Endothelial cell of umbilical vein (primary cell): ENCODE measurements at regions not wholly inside any gene's neighbourhood (a gene's known extent, or its start where the extent isn't known, plus 50 kb on each side); places are given as distances from the start of the nearest gene placed in this dataset.

Experiments
- BruUV-seq: library from RNA; stranded (reverse); fragments of 400-500 nt; replicated peaks from 2 replicates; lab custom pipeline; 2021; lab: Mats Ljungman, UMichigan
- CTCF ChIA-PET: fragments of 300-600, 350-600 bp; sonication (Branson Sonifier 250); formaldehyde crosslinking; loops from one replicate; lab custom pipeline; 2021; ENCODE audit warnings: antibody characterized with exemption, inconsistent platforms; lab: Charles Lee
- POLR2A ChIA-PET: fragments of 300-600, 350-600 bp; sonication (Branson Sonifier 250); formaldehyde crosslinking; loops from one replicate; lab custom pipeline; 2021; ENCODE audit warnings: antibody characterized with exemption, inconsistent platforms; lab: Charles Lee
- DNase-seq: peaks from one replicate; pipeline ENCODE4 v3.0.0-alpha.2; 2011; ENCODE audit warnings: low read depth, low spot score
- FAIRE-seq: peaks from 2 replicates; lab custom pipeline; 2011; peaks lifted over from hg19 to GRCh38; lab: Jason Lieb, UNC
- H2AFZ ChIP-seq: 2 replicates; pipeline ENCODE4 v1.6.0; 2012; ENCODE audit warnings: low read depth, low read length, control low read depth, inconsistent platforms
- H3K27ac ChIP-seq: 2 replicates; pipeline ENCODE4 v1.5.1; 2011; ENCODE audit warnings: low read depth, mild to moderate bottlenecking, control low read depth, low read length, moderate library complexity; ENCODE audit not compliant: insufficient read depth
- H3K27me3 ChIP-seq, 2 experiments: 2 replicates each; pipeline versions ENCODE4 v1.6.0 to v1.6.1; 2011; ENCODE audit warnings: low read length in 2 of 2, mixed read lengths in 1 of 2; ENCODE audit not compliant: control insufficient read depth in 2 of 2, insufficient read depth in 2 of 2
- H3K36me3 ChIP-seq, 2 experiments: 2 replicates in 1 of 2; 3 replicates in 1 of 2; pipeline ENCODE4 v1.5.1; 2011; ENCODE audit warnings: low read length in 2 of 2, mild to moderate bottlenecking in 1 of 2, moderate library complexity in 1 of 2; ENCODE audit not compliant: control insufficient read depth in 2 of 2, insufficient read depth in 2 of 2; ENCODE audit errors: extremely low read depth in 1 of 2
- H3K4me1 ChIP-seq: 3 replicates; pipeline ENCODE4 v1.5.1; 2011; ENCODE audit warnings: mild to moderate bottlenecking, low read length; ENCODE audit not compliant: control insufficient read depth, insufficient read depth; ENCODE audit errors: extremely low read depth
- H3K4me2 ChIP-seq: 2 replicates; pipeline ENCODE4 v1.6.1; 2011; ENCODE audit warnings: low read length, control low read depth, mixed read lengths; ENCODE audit not compliant: insufficient read depth
- H3K4me3 ChIP-seq, 3 experiments: fragments of 200-600 bp in 1 of 3; sonication (generic), shearing (Covaris generic) in 1 of 3; replicated peaks in 1 of 3; 2 replicates each; pipeline ENCODE4 v1.5.1; 2011 to 2016; ENCODE audit warnings: control low read depth in 3 of 3, low read length in 3 of 3, mild to moderate bottlenecking in 2 of 3, inconsistent platforms in 1 of 3, low read depth in 1 of 3, moderate library complexity in 1 of 3; ENCODE audit not compliant: insufficient read depth in 1 of 3
- H3K79me2 ChIP-seq: 2 replicates; pipeline ENCODE4 v1.6.0; 2012; ENCODE audit warnings: low read length, inconsistent platforms; ENCODE audit not compliant: control insufficient read depth, insufficient read depth
- H3K9ac ChIP-seq: replicated peaks from 2 replicates; pipeline ENCODE3; 2011; ENCODE audit warnings: low read length, control low read depth; ENCODE audit not compliant: insufficient read depth; ENCODE audit errors: extremely low read depth
- H3K9me1 ChIP-seq: replicated peaks from 3 replicates; pipeline ENCODE4 v1.6.0; 2011; ENCODE audit warnings: mild to moderate bottlenecking, low read length; ENCODE audit not compliant: control insufficient read depth, insufficient read depth; ENCODE audit errors: extremely low read depth
- H3K9me3 ChIP-seq: replicated peaks from 2 replicates; pipeline ENCODE4 v1.5.1; 2012; ENCODE audit warnings: low read length, inconsistent platforms; ENCODE audit not compliant: control insufficient read depth, insufficient read depth
- H4K20me1 ChIP-seq: replicated peaks from 2 replicates; pipeline ENCODE3; 2011; ENCODE audit warnings: mild to moderate bottlenecking, low read length; ENCODE audit not compliant: control insufficient read depth, insufficient read depth; ENCODE audit errors: extremely low read depth
- CTCF ChIP-seq, 2 donors: IDR thresholded peaks; 1 replicate in 1 of 2; 2 replicates in 1 of 2; pipeline ENCODE4 v1.5.1; 2011; ENCODE audit warnings: low read length in 2 of 2, mild to moderate bottlenecking in 2 of 2, moderate library complexity in 2 of 2, control low read depth in 1 of 2, inconsistent platforms in 1 of 2, low read depth in 1 of 2; ENCODE audit not compliant: insufficient read depth in 1 of 2; ENCODE audit errors: extremely low read depth in 1 of 2
- EZH2 ChIP-seq: IDR thresholded peaks from 2 replicates; pipeline ENCODE4 v1.6.1; 2012; ENCODE audit warnings: borderline replicate concordance, low read depth, mild to moderate bottlenecking, moderate library complexity, low read length, inconsistent platforms; ENCODE audit not compliant: severe bottlenecking
- FOS ChIP-seq: IDR thresholded peaks from 2 replicates; pipeline ENCODE4 v1.6.1; 2011; ENCODE audit warnings: mild to moderate bottlenecking, low read length, moderate library complexity, borderline replicate concordance; ENCODE audit not compliant: insufficient read depth
- GATA2 ChIP-seq: IDR thresholded peaks from 2 replicates; pipeline ENCODE4 v1.7.0; 2011; ENCODE audit warnings: low read depth, mild to moderate bottlenecking, moderate library complexity, mixed read lengths, low read length; ENCODE audit not compliant: insufficient read length, insufficient read depth
- JUN ChIP-seq: IDR thresholded peaks from 2 replicates; pipeline ENCODE4 v1.6.1; 2011; ENCODE audit warnings: borderline replicate concordance, low read depth; ENCODE audit not compliant: insufficient read length, insufficient read depth
- MAX ChIP-seq: IDR thresholded peaks from 2 replicates; pipeline ENCODE4 v1.6.1; 2011; ENCODE audit not compliant: insufficient read depth, insufficient read length
- MYC ChIP-seq: IDR thresholded peaks from one replicate; pipeline ENCODE4 v1.6.1; 2011; ENCODE audit warnings: mild to moderate bottlenecking, low read depth, low read length
- POLR2A ChIP-seq: IDR thresholded peaks from 2 replicates; pipeline ENCODE4 v1.6.1; 2012; ENCODE audit warnings: low read depth, mild to moderate bottlenecking, control low read depth, low read length
- POLR2AphosphoS5 ChIP-seq: IDR thresholded peaks from 2 replicates; pipeline ENCODE4 v1.6.1; 2012; ENCODE audit warnings: low read depth, mild to moderate bottlenecking, control low read depth, low read length, moderate library complexity; ENCODE audit not compliant: insufficient read depth
- dilution Hi-C: fragments of 300-500 bp; cut with MboI; formaldehyde crosslinking; loops from one replicate; pipeline ENCODE4 v1.15.0; 2019; ENCODE audit warnings: low sequenced_read_pairs; ENCODE audit not compliant: extremely low pct_ligation_motif_present
- intact Hi-C: fragments of 100-400 bp; cut with micrococcal nuclease; formaldehyde crosslinking; loops from one replicate; pipeline ENCODE4 v1.10.0; 2022

DNA sequence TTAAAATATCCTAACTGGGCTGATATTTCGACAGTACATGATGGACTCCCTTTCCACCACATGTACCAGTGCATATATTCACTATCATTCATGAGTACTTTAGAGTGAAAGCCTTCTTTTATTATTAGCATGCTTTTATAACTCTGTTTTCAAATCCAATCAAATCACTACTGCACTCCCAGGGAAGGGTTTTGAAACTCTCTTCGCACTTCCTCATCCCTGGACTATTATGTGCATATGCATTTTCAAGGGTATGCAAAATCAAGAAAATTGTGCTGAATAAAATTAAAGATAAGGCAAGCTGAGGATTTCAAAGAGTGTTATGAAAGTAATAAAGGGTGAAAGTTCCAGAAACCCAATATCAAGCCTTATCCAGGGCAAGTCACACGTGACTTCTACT lies 411.4 kb upstream of the PDZRN3 start:
- FAIRE-seq = no peak
- Histone ChIP-seq H4K20me1 (no peaks in the 10 kb centered on the region), H3K9ac (no peak overlapping the region), H2AFZ (no peak overlapping the region), H3K36me3 (no peaks in the 10 kb centered on the region), H3K9me3 (no peaks in the 10 kb centered on the region), H3K4me3 (no peak overlapping the region), H3K79me2 (no peaks in the 10 kb centered on the region), H3K27ac (no peak overlapping the region), H3K4me2 (no peak overlapping the region), H3K4me1 (no peaks in the 10 kb centered on the region), H3K9me1 (no peaks in the 10 kb centered on the region), H3K27me3 (no peaks in the 10 kb centered on the region)
- ChIA-PET POLR2A (no interaction called here), CTCF (no interaction called here)
- no peak for DNase-seq
- intact Hi-C loops (no loop called here), dilution Hi-C loops (no loop called here)
- no TSS peak for BruUV-seq
- no peak for TF ChIP-seq JUN
- TF ChIP-seq MAX = no peak
- no peak for TF ChIP-seq FOS
- no peak for TF ChIP-seq POLR2AphosphoS5
- no peak for TF ChIP-seq EZH2
- no peak for TF ChIP-seq CTCF (IDR thresholded peaks at IDR 0.05; ENCODE audit: extremely low read depth in 1 of 2, insufficient read depth in 1 of 2, low read depth in 1 of 2, low read length in 2 of 2)
- TF ChIP-seq MYC = no peak
- TF ChIP-seq POLR2A = no peak
- no peak for TF ChIP-seq GATA2
